ENCODE measurements at regions not wholly inside any gene's neighbourhood (a gene's known extent, or its start where the extent isn't known, plus 50 kb on each side); places are given as distances from the start of the nearest gene placed in this dataset.
A peak's percentile ranks its signal among the peaks of the same experiment; 100 is the strongest.
"Not testable (repeated sequence)": the region's sequence is repeated elsewhere in the genome, so short reads cannot be mapped to it uniquely, and the experiment has no call there.

DNA sequence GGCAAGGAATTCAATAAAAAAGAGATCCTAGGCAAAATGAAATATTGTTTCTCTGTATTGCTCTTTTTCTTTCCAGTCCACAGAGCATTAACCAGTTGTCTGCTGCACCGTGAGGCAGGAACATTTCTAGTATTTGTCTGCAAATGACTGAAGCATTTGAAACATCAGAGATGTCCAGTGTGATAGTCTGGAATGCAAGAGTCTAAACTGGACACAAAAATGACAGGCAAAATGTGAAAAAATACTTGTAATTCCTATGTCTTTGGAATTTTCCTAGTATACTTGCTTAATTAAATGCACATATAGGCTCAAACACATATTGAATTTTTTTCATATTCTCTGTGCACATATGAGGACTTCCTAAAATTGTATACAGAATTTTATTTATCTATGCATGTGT is 120.5 kb upstream of the SPATS2L start:
- no peak for DNase-seq (ENCODE audit: low read depth)
- H3K4me3 ChIP-seq (ENCODE audit: low read depth, low read length) = no peak overlapping the region

GRCh38 chr2:200188876-200189275 is 117.6 kb upstream of the SPATS2L start:
- DNase-seq (ENCODE audit: low read depth) = peak; percentile 52

DNA sequence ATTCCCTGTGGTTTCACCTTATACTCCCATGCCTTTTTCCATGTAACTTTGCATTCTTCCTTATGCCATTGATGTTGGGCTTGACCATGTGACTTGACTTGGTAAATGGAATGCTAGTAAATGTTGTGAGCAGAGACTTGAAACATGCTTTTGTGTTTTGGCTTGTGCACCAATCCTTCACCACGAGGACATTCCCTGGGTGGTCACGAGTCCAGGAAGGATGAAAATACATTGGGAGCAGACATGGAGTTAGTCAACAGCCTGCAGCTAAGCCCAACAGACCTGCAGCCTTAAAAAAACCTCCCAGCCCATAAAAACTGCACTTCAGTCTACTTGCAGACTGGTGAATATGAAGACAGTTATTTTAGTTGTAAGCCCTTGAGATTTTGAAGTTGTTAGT is 116.5 kb upstream of the SPATS2L start:
- DNase-seq (ENCODE audit: low read depth) = no peak
- H3K4me3 ChIP-seq (ENCODE audit: low read depth, low read length) = no peak overlapping the region

More at GRCh38 chr2:200188876-200189275, 117.6 kb upstream of the SPATS2L start:
- no peak overlapping the region for H3K4me3 ChIP-seq (ENCODE audit: low read depth, low read length)

DNA sequence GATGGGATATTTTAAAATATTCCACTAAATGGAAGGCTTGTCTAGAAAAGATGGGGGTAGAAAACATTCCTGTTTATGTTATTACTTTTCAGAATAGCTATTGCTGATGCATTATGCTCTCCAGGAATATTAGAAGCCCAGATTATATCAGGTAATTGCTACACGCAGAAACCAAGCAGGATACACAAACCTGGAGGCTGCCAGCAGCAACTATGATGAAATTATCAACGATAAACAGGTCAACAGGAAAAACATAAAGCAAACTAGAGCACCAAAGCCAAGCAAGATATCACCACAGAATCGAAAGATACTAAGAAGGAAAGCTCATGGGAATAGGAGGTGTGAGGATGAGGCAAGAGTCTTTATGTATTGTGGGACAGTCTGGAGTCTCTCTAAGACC is 113.2 kb upstream of the SPATS2L start:
- no peak for DNase-seq (ENCODE audit: low read depth)
- no peak overlapping the region for H3K4me3 ChIP-seq (ENCODE audit: low read depth, low read length)

DNA sequence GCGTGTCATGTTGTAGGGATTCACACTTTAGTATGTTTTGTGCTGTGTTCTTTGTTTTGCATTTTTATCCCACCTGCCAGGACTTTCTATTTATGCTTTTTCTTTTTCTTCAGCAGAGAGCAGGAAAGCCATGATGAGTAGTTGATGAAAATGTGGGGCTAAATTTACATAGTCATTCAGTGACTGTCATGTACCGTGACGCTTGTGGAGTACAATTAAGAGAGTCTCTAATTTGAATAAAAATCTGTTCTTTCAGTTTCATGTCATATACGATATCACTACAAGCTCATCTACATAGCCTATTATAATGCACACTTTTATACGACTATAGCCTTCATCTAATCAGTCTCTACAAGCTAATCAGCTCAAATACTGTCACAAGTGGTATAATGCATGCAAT is 112.7 kb upstream of the SPATS2L start:
- DNase-seq (ENCODE audit: low read depth) = no peak
- H3K4me3 ChIP-seq (ENCODE audit: low read depth, low read length) = no peak overlapping the region

GRCh38 chr2:200194746-200195145 is 111.7 kb upstream of the SPATS2L start:
- no peak for DNase-seq (ENCODE audit: low read depth)
- H3K4me3 ChIP-seq (ENCODE audit: low read depth, low read length) = no peak overlapping the region

GRCh38 chr2:200199005-200199404 is 107.5 kb upstream of the SPATS2L start:
- no peak for DNase-seq (ENCODE audit: low read depth)
- H3K4me3 ChIP-seq (ENCODE audit: low read depth, low read length) = no peak overlapping the region

GRCh38 chr2:200199576-200200263 is 106.8 kb upstream of the SPATS2L start:
- no peak overlapping the region for H3K4me3 ChIP-seq (ENCODE audit: low read depth, low read length)
- DNase-seq (ENCODE audit: low read depth) = no peak

GRCh38 chr2:200201839-200202238 is 104.7 kb upstream of the SPATS2L start:
- H3K4me3 ChIP-seq (ENCODE audit: low read depth, low read length); DNase-seq (ENCODE audit: low read depth): not testable (repeated sequence)

- DNase-seq (ENCODE audit: low read depth) = no peak
- no peak overlapping the region for H3K4me3 ChIP-seq (ENCODE audit: low read depth, low read length)
Measured at GRCh38 chr2:200203381-200203827, 103.1 kb upstream of the SPATS2L start.

GRCh38 chr2:200208041-200208440 is 98.5 kb upstream of the SPATS2L start:
- H3K4me3 ChIP-seq (ENCODE audit: low read depth, low read length) = no peak overlapping the region
- DNase-seq (ENCODE audit: low read depth) = no peak

GRCh38 chr2:200209030-200209429 is 97.5 kb upstream of the SPATS2L start:
- no peak overlapping the region for H3K4me3 ChIP-seq (ENCODE audit: low read depth, low read length)
- no peak for DNase-seq (ENCODE audit: low read depth)

DNA sequence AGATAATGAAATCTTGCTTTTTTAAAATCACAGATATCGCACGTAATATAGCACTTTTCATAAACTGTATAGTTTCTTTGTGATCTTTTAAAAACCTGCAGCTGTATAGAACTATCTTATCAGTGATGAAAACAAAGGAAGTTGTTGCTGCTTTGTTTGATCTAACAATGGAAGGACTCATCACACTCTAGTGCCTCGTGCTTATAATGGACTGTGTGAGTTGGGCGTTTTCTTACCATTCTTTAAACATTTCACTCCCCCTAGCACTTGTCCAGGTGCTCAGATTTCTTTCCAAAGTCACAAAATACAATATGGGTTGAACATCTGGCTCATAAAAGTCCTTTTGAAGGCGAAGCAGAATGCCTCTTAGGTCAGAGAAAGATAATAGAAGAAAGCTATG is 94.8 kb upstream of the SPATS2L start:
- H3K4me3 ChIP-seq (ENCODE audit: low read depth, low read length) = no peak overlapping the region
- DNase-seq (ENCODE audit: low read depth) = no peak

- peak; percentile 13 for DNase-seq (ENCODE audit: low read depth)
- H3K4me3 ChIP-seq (ENCODE audit: low read depth, low read length) = no peak overlapping the region
Measured at GRCh38 chr2:200212862-200213425, 93.5 kb upstream of the SPATS2L start.

GRCh38 chr2:200216310-200216709 is 90.2 kb upstream of the SPATS2L start:
- H3K4me3 ChIP-seq (ENCODE audit: low read depth, low read length) = no peak overlapping the region
- no peak for DNase-seq (ENCODE audit: low read depth)

- no peak overlapping the region for H3K4me3 ChIP-seq (ENCODE audit: low read depth, low read length)
Measured at GRCh38 chr2:200217320-200217719, 89.2 kb upstream of the SPATS2L start.

GRCh38 chr2:200218645-200219044 is 87.8 kb upstream of the SPATS2L start:
- no peak for DNase-seq (ENCODE audit: low read depth)

More at GRCh38 chr2:200217320-200217719, 89.2 kb upstream of the SPATS2L start:
- no peak for DNase-seq (ENCODE audit: low read depth)

GRCh38 chr2:200219309-200220113 is 87.0 kb upstream of the SPATS2L start:
- no peak overlapping the region for H3K4me3 ChIP-seq (ENCODE audit: low read depth, low read length)
- no peak for DNase-seq (ENCODE audit: low read depth)

More at GRCh38 chr2:200218645-200219044, 87.8 kb upstream of the SPATS2L start:
- no peak overlapping the region for H3K4me3 ChIP-seq (ENCODE audit: low read depth, low read length)

DNA sequence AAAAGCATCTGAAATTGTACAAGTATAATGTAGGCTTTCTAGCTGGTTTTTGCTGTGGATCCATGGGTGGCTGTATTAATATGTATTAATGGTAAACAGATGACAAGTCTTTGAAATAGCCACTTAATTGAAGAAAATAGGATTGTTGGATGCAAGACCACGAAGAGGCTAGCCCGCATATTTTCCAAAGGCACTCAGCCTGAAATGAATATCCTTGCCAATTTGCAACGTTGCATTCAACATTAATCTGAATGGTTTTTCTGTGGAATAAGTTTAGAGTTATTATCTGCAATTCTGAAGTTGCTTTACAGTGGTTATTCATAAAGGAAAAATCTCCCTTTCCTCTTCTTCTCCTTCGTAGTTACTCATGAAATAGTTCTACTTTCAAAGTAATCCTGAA is 86.2 kb upstream of the SPATS2L start:
- no peak overlapping the region for H3K4me3 ChIP-seq (ENCODE audit: low read depth, low read length)
- no peak for DNase-seq (ENCODE audit: low read depth)

All from skeletal muscle cell (primary cell).